Gastroesophageal sphincter (tissue), 3 donors: ENCODE measurements at regions not wholly inside any gene's neighbourhood (a gene's known extent, or its start where the extent isn't known, plus 50 kb on each side); places are given as distances from the start of the nearest gene placed in this dataset.

Experiments
- POLR2A ChIP-seq, 2 donors: fragments of 450-650 bp; IDR thresholded peaks; one replicate each; pipeline ENCODE4 v1.6.1; 2017; ENCODE audit warnings: antibody characterized with exemption in 2 of 2, mild to moderate bottlenecking in 2 of 2, moderate library complexity in 1 of 2
- POLR2AphosphoS5 ChIP-seq: sonication (generic); formaldehyde crosslinking; IDR thresholded peaks from one replicate; pipeline ENCODE4 v1.6.1; 2017; ENCODE audit warnings: antibody characterized with exemption
- TF ChIP-seq, protein P1 (sequence below), 4 experiments: fragments of 200-600 bp in 2 of 4; fragments of 450-650 bp in 2 of 4; sonication (generic) in 1 of 4; IDR thresholded peaks; one replicate each; pipeline ENCODE4 v1.5.1; 2017 to 2019; ENCODE audit warnings: antibody characterized with exemption in 4 of 4, mild to moderate bottlenecking in 2 of 4, moderate library complexity in 2 of 4

DNA sequence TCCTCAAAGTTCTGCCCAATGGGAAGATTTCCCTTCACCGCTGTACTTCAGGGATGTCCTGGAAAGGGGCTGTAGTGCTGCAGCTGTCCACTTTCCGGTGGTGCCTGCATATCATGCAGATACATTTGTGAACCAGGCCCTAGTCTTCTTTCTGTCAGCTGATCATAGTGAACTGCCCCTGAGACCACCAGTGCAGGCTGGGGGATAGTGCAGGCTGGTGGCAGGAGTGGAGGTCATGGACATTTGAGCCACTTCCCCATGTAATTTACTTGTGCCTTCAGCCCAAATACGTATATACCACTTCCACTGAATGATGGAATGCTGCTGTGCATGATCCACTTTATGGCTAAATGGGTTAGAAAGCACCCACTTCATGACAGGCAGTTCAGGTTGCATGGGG lies 120.0 kb downstream of the ZNF280B start:
- TF ChIP-seq, protein P1, sequence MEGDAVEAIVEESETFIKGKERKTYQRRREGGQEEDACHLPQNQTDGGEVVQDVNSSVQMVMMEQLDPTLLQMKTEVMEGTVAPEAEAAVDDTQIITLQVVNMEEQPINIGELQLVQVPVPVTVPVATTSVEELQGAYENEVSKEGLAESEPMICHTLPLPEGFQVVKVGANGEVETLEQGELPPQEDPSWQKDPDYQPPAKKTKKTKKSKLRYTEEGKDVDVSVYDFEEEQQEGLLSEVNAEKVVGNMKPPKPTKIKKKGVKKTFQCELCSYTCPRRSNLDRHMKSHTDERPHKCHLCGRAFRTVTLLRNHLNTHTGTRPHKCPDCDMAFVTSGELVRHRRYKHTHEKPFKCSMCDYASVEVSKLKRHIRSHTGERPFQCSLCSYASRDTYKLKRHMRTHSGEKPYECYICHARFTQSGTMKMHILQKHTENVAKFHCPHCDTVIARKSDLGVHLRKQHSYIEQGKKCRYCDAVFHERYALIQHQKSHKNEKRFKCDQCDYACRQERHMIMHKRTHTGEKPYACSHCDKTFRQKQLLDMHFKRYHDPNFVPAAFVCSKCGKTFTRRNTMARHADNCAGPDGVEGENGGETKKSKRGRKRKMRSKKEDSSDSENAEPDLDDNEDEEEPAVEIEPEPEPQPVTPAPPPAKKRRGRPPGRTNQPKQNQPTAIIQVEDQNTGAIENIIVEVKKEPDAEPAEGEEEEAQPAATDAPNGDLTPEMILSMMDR (IDR thresholded peaks at IDR 0.05): no peak
- no peak for TF ChIP-seq POLR2A (IDR thresholded peaks at IDR 0.05)
- no peak for TF ChIP-seq POLR2AphosphoS5
